ENCODE measurements at regions not wholly inside any gene's neighbourhood (a gene's known extent, or its start where the extent isn't known, plus 50 kb on each side); places are given as distances from the start of the nearest gene placed in this dataset.

- intact Hi-C loops (cut with DNase I) = no loop called here
- H3K27ac ChIP-seq = no peak overlapping the region
- no peaks in the 10 kb centered on the region for H3K36me3 ChIP-seq
- no peak overlapping the region for H3K4me3 ChIP-seq
- H3K9me3 ChIP-seq = no peaks in the 10 kb centered on the region
- TF ChIP-seq POLR2A (IDR thresholded peaks at IDR 0.05) = no peak
- TF ChIP-seq POLR2AphosphoS5 (IDR thresholded peaks at IDR 0.05; ENCODE audit: insufficient read depth in 1 of 2, low read depth in 1 of 2) = no peak
- no peak for TF ChIP-seq CTCF (IDR thresholded peaks at IDR 0.05)
- H3K27me3 ChIP-seq = no peaks in the 10 kb centered on the region
- no peaks in the 10 kb centered on the region for H3K4me1 ChIP-seq
- DNase-seq (ENCODE audit: extremely low spot score in 2 of 2) = no peak
Measured at GRCh38 chr6:90714319-90714718, 127.4 kb upstream of the MAP3K7 start.

DNA sequence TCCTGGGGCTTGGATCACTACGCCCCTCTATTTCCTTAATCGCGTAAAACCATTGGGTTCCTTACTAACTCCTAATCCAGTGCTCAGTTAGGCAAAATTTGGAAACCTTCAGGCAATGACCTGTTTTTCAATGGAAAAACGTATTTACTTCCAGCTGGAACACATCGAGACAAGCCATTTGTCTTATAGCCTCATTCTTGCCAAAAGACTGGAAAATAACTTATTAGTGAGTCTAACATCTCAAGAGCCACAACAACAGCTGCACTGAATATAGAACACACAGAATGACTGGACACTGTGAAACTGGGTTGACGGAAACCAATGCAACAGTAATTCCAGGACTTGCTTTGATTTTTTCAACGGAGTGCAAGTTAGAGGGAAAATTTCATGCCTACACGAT is 125.2 kb upstream of the MAP3K7 start:
- H3K36me3 ChIP-seq = no peaks in the 10 kb centered on the region
- H3K27ac ChIP-seq = no peak overlapping the region
- H3K4me1 ChIP-seq = no peaks in the 10 kb centered on the region
- no peak overlapping the region for H3K4me3 ChIP-seq
- no peaks in the 10 kb centered on the region for H3K9me3 ChIP-seq
- no peak for DNase-seq (ENCODE audit: extremely low spot score in 2 of 2)
- TF ChIP-seq POLR2AphosphoS5 (IDR thresholded peaks at IDR 0.05; ENCODE audit: insufficient read depth in 1 of 2, low read depth in 1 of 2) (no peak), POLR2A (IDR thresholded peaks at IDR 0.05) (no peak), CTCF (IDR thresholded peaks at IDR 0.05) (no peak)
- no peaks in the 10 kb centered on the region for H3K27me3 ChIP-seq
- intact Hi-C loops (cut with DNase I) = no loop called here

DNA sequence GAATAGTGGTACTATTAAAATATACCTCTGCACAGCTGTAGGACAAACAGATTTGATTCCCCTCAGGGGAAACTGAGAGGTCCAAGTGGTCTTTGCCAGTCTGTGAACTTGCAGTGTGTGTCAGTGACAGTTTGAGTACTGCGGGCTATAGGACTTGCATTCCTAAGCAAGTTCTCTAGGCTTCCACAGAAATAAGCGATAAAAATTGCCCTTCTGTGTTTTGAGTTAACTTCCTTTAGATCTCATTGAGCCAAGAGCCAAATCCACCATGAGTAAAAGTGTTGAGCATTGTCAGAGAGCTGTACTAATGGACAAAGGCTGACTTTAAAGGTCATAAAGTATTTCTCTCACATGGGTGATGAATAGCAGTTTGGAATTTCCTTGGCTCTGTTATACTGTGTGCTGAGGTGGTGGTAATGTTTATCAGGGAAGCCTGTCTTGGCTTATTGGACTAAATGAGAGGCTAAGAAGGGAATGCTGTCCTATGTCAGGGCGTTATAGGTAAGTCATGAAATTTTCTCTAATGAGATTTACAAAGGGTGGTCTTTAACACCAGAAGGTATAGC is 122.6 kb upstream of the MAP3K7 start:
- H3K4me3 ChIP-seq = no peak overlapping the region
- no peaks in the 10 kb centered on the region for H3K9me3 ChIP-seq
- DNase-seq (ENCODE audit: extremely low spot score in 2 of 2) = no peak
- H3K27ac ChIP-seq = no peak overlapping the region
- H3K36me3 ChIP-seq = no peaks in the 10 kb centered on the region
- H3K4me1 ChIP-seq = no peaks in the 10 kb centered on the region
- intact Hi-C loops (cut with DNase I) = no loop called here
- TF ChIP-seq POLR2A (IDR thresholded peaks at IDR 0.05) = no peak
- no peak for TF ChIP-seq CTCF (IDR thresholded peaks at IDR 0.05)
- no peak for TF ChIP-seq POLR2AphosphoS5 (IDR thresholded peaks at IDR 0.05; ENCODE audit: insufficient read depth in 1 of 2, low read depth in 1 of 2)
- H3K27me3 ChIP-seq = no peaks in the 10 kb centered on the region

DNA sequence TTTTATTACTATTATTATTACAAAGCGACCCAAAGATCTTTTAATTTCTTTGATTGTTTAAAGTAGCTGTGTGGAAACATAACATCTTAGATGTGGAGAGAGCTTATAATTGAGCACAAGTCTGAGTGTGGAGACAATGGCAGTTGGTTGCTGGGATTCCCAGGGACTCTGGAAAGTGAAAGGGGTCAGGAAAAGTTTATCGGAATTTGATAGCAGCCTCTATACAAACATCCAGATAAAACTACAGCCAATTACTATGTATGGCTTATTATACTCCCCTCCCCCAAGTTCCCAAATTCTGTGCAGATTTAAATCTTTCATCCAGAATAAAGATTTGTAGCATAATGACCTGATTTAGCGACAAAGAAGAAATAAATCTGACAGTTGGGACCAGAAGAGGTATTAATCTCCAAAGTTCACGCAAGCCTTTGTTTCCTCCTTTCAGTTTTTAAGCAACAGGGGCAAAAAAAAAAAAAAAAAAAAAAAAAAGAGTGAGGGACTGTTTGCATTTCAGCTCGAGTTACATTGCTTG is 121.4 kb upstream of the MAP3K7 start:
- Histone ChIP-seq H3K36me3 (no peaks in the 10 kb centered on the region), H3K4me3 (no peak overlapping the region), H3K27me3 (no peaks in the 10 kb centered on the region), H3K27ac (no peak overlapping the region), H3K4me1 (no peaks in the 10 kb centered on the region), H3K9me3 (no peaks in the 10 kb centered on the region)
- intact Hi-C loops (cut with DNase I) = no loop called here
- DNase-seq (ENCODE audit: extremely low spot score in 2 of 2) = no peak
- TF ChIP-seq POLR2AphosphoS5 (IDR thresholded peaks at IDR 0.05; ENCODE audit: insufficient read depth in 1 of 2, low read depth in 1 of 2) (no peak), CTCF (IDR thresholded peaks at IDR 0.05) (no peak), POLR2A (IDR thresholded peaks at IDR 0.05) (no peak)

DNA sequence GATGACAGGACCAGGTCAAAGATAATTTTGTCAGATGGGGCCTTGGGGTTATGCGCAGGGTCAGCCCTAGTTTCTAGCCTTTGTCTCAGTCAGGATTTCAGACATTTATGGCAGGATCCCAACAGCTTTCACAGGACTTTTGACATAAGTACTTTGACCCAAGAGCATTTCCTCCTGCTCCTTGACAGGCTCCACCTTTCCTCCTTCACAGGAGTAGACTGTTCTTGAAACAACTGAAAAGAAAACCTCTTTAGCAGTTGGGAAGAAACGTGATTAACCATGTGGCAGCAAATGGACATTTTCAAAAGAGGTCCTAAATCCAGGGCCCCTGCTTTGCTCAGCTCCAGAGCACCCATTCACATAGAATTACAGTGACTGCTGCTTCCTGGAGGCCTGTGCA is 120.4 kb upstream of the MAP3K7 start:
- no peaks in the 10 kb centered on the region for H3K9me3 ChIP-seq
- no peak for TF ChIP-seq POLR2A (IDR thresholded peaks at IDR 0.05)
- no peak for TF ChIP-seq CTCF (IDR thresholded peaks at IDR 0.05)
- no peak for TF ChIP-seq POLR2AphosphoS5 (IDR thresholded peaks at IDR 0.05; ENCODE audit: insufficient read depth in 1 of 2, low read depth in 1 of 2)
- no peaks in the 10 kb centered on the region for H3K36me3 ChIP-seq
- H3K27me3 ChIP-seq = no peaks in the 10 kb centered on the region
- no peaks in the 10 kb centered on the region for H3K4me1 ChIP-seq
- no peak for DNase-seq (ENCODE audit: extremely low spot score in 2 of 2)
- intact Hi-C loops (cut with DNase I) = no loop called here
- H3K27ac ChIP-seq = no peak overlapping the region
- no peak overlapping the region for H3K4me3 ChIP-seq
